GM12865 (cell line): ENCODE measurements at regions not wholly inside any gene's neighbourhood (a gene's known extent, or its start where the extent isn't known, plus 50 kb on each side); places are given as distances from the start of the nearest gene placed in this dataset.

Experiments
- DNase-seq: peaks from one replicate; pipeline ENCODE4 v3.0.0; 2010; ENCODE audit warnings: low read depth
- H3K4me3 ChIP-seq: 2 replicates; pipeline ENCODE4 v1.5.1; 2011; ENCODE audit warnings: mild to moderate bottlenecking, low read depth, low read length, control low read depth
- CTCF ChIP-seq: IDR thresholded peaks from 2 replicates; pipeline ENCODE4 v1.5.1; 2011; ENCODE audit warnings: low read length, control low read depth, low read depth, inconsistent platforms; ENCODE audit not compliant: insufficient read depth; ENCODE audit errors: missing control alignments

GRCh38 chr5:30034870-30035269 lies 1158.6 kb upstream of the CDH6 start:
- no peak for DNase-seq
- TF ChIP-seq CTCF, result no peak
- H3K4me3 ChIP-seq, result no peak overlapping the region

- no peak for DNase-seq
- H3K4me3 ChIP-seq, result no peak overlapping the region
- TF ChIP-seq CTCF, result no peak
Observed at GRCh38 chr5:30030101-30030500, 1163.4 kb upstream of the CDH6 start.

- no peak for TF ChIP-seq CTCF
- DNase-seq, result no peak
- no peak overlapping the region for H3K4me3 ChIP-seq
Observed at GRCh38 chr5:30001826-30002225, 1191.7 kb upstream of the CDH6 start.

GRCh38 chr5:30000231-30000630 lies 1193.3 kb upstream of the CDH6 start:
- TF ChIP-seq CTCF, result no peak
- no peak overlapping the region for H3K4me3 ChIP-seq
- no peak for DNase-seq

- no peak for DNase-seq
- H3K4me3 ChIP-seq, result no peak overlapping the region
- no peak for TF ChIP-seq CTCF
Observed at GRCh38 chr5:29995154-29995553, 1198.3 kb upstream of the CDH6 start.

GRCh38 chr5:29994519-29994918 lies 1199.0 kb upstream of the CDH6 start:
- H3K4me3 ChIP-seq, result no peak overlapping the region
- no peak for DNase-seq
- TF ChIP-seq CTCF, result no peak

GRCh38 chr5:29993286-29993685 lies 1200.2 kb upstream of the CDH6 start:
- DNase-seq, result no peak
- no peak for TF ChIP-seq CTCF
- H3K4me3 ChIP-seq, result no peak overlapping the region
